Fibroblast of peridontal ligament (primary cell): ENCODE measurements at regions not wholly inside any gene's neighbourhood (a gene's known extent, or its start where the extent isn't known, plus 50 kb on each side); places are given as distances from the start of the nearest gene placed in this dataset.

Experiments
- DNase-seq: peaks from one replicate; pipeline ENCODE4 v3.0.0-alpha.2; 2010; ENCODE audit errors: extremely low read depth

DNA sequence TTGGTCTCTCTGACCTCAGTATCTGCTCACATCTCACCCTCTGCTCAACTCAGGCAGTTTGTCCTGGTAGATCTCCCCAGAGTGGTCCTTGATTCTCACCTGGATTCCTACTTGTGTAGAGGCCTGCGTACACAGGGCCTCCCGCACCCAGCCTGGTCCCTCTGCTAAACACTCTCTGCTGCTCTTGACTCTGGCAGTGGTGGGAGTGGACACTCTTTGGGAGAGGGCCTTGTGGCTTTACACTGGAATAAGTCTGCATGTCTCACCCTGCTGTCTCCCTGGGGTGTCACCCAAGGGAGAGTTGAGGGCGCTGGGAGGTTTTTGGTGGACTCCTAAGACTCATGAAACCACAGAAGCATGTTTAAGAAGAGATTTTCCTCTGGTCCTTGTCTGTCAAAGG is 57.3 kb upstream of the ECI2 start:
- DNase-seq = no peak

- DNase-seq = no peak
Observed at GRCh38 chr6:4192173-4192572, 56.8 kb upstream of the ECI2 start.

GRCh38 chr6:4191271-4191721 is 55.9 kb upstream of the ECI2 start:
- no peak for DNase-seq

DNA sequence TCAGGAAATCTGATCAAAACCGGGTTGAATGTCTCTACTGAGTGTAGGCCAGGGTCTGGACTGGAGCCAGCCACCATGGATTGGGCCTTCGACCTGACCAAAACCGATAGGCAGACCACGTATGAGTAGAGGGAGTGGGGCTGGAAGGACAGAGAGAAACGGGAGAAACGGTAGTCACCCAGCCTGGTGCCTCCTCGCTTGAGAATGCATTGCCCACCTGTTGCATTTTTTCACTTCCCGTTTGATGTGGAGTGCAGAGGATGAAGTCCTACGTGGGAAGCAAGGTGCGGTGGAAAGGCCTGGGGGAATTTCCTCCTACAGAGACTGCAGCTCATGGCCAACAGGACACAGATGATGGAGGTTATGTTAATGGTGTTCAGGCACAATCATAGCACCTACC is 53.9 kb upstream of the ECI2 start:
- no peak for DNase-seq

DNA sequence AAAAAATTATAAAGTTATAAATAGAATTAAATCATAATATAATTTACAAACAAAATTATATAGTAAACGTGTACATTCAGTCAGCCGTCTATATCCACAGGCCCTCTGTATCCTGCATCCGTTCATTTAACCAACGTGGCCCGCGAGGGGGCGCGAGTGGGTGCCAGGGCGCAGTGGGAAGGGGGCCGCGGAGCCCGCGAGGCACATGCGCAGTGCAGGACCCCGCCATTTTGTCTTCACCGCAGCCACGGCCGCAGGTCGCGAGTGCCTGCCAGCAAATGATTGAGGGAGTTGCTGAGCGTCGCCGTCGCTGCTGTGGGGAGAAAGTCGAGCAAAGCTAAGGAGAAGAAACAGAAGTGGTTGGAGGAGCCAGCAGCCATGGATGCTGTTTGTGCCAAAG is 53.4 kb upstream of the ECI2 start:
- no peak for DNase-seq

DNA sequence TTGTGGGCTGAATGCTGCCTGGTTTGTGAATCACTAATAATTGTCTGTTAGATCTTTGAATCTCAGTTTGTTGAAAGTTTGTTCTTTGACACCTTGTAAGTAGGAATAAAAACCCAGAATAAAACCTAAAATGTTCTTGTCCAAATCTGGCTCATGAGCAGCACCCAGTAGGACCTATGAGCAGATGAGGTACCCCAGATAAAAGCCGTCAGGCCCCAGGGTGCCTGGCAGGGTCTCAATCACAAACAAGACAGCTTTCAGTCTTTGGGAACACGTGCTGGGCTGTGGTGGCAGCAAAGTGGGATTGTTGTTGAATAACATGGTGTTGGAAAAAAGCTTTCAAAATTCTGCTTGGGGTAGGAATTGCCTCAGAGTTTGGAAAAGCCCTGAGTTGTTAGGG is 52.1 kb upstream of the ECI2 start:
- DNase-seq = no peak

- no peak for DNase-seq
Observed at GRCh38 chr6:4186385-4186784, 51.0 kb upstream of the ECI2 start.

- no peak for DNase-seq
Observed at GRCh38 chr6:4185846-4186245, 50.5 kb upstream of the ECI2 start.

DNA sequence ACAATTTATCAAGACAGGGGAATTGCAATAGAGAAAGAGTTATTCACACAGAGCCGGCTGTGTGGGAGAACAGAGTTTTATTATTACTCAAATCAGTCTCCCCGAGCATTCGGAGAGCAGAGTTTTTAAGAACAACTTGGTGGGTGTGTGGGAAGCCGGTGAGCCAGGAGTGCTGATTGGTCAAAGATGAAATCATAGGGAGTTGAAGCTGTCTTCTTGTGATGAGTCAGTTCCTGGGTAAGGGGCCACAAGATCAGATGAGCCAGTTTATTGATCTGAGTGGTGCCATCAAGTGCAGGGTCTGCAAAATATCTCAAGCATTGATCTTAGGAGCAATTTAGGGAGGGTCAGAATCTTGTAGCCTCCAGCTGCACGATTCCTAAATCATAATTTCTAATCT is 50.0 kb upstream of the ECI2 start:
- DNase-seq = no peak
